ENCODE measurements at regions not wholly inside any gene's neighbourhood (a gene's known extent, or its start where the extent isn't known, plus 50 kb on each side); places are given as distances from the start of the nearest gene placed in this dataset.
"Not testable (repeated sequence)": the region's sequence is repeated elsewhere in the genome, so short reads cannot be mapped to it uniquely, and the experiment has no call there.

GRCh38 chr3:94617312-94617711 is 554.5 kb downstream of the NSUN3 start:
- H3K36me3 ChIP-seq (ENCODE audit: insufficient read depth, insufficient read length, low read length) = no peaks in the 10 kb centered on the region

GRCh38 chr3:94619643-94620042 is 556.8 kb downstream of the NSUN3 start:
- TF ChIP-seq SUZ12 (IDR thresholded peaks at IDR 0.05; ENCODE audit: extremely low read depth, insufficient read depth, insufficient read length) (no peak), YY1 (IDR thresholded peaks at IDR 0.05; ENCODE audit: insufficient read depth, insufficient read length) (no peak), ZNF274 (IDR thresholded peaks at IDR 0.05; ENCODE audit: low read depth, low read length) (no peak)
- DNase-seq (ENCODE audit: low read depth, low spot score) = no peak
- Histone ChIP-seq H3K9me3 (ENCODE audit: insufficient read depth, low read length) (no peaks in the 10 kb centered on the region), H3K4me3 (ENCODE audit: insufficient read length, low read depth) (no peak overlapping the region), H3K27me3 (ENCODE audit: insufficient read depth, insufficient read length) (no peaks in the 10 kb centered on the region), H3K36me3 (ENCODE audit: insufficient read depth, insufficient read length, low read length) (no peaks in the 10 kb centered on the region), H3K4me1 (ENCODE audit: insufficient read depth, insufficient read length) (no peaks in the 10 kb centered on the region), H3K9ac (ENCODE audit: insufficient read length, low read depth) (no peak overlapping the region)

More at GRCh38 chr3:94617312-94617711, 554.5 kb downstream of the NSUN3 start:
- no peak for DNase-seq (ENCODE audit: low read depth, low spot score)
- no peaks in the 10 kb centered on the region for H3K4me1 ChIP-seq (ENCODE audit: insufficient read depth, insufficient read length)
- no peaks in the 10 kb centered on the region for H3K9me3 ChIP-seq (ENCODE audit: insufficient read depth, low read length)
- TF ChIP-seq ZNF274 (IDR thresholded peaks at IDR 0.05; ENCODE audit: low read depth, low read length) (no peak), SUZ12 (IDR thresholded peaks at IDR 0.05; ENCODE audit: extremely low read depth, insufficient read depth, insufficient read length) (no peak), YY1 (IDR thresholded peaks at IDR 0.05; ENCODE audit: insufficient read depth, insufficient read length) (no peak)
- H3K4me3 ChIP-seq (ENCODE audit: insufficient read length, low read depth) = no peak overlapping the region
- H3K27me3 ChIP-seq (ENCODE audit: insufficient read depth, insufficient read length) = no peaks in the 10 kb centered on the region
- H3K9ac ChIP-seq (ENCODE audit: insufficient read length, low read depth) = no peak overlapping the region

GRCh38 chr3:94626573-94626972 is 563.7 kb downstream of the NSUN3 start:
- Histone ChIP-seq H3K27me3 (ENCODE audit: insufficient read depth, insufficient read length) (no peaks in the 10 kb centered on the region), H3K9ac (ENCODE audit: insufficient read length, low read depth) (no peak overlapping the region), H3K9me3 (ENCODE audit: insufficient read depth, low read length) (no peaks in the 10 kb centered on the region), H3K4me1 (ENCODE audit: insufficient read depth, insufficient read length) (no peaks in the 10 kb centered on the region), H3K4me3 (ENCODE audit: insufficient read length, low read depth) (no peak overlapping the region), H3K36me3 (ENCODE audit: insufficient read depth, insufficient read length, low read length) (no peaks in the 10 kb centered on the region)
- TF ChIP-seq ZNF274 (IDR thresholded peaks at IDR 0.05; ENCODE audit: low read depth, low read length) (no peak), SUZ12 (IDR thresholded peaks at IDR 0.05; ENCODE audit: extremely low read depth, insufficient read depth, insufficient read length) (no peak), YY1 (IDR thresholded peaks at IDR 0.05; ENCODE audit: insufficient read depth, insufficient read length) (no peak)
- DNase-seq (ENCODE audit: low read depth, low spot score) = peak; percentile 8

- H3K4me1 ChIP-seq (ENCODE audit: insufficient read depth, insufficient read length) = no peaks in the 10 kb centered on the region
- H3K9ac ChIP-seq (ENCODE audit: insufficient read length, low read depth) = no peak overlapping the region
- no peak overlapping the region for H3K4me3 ChIP-seq (ENCODE audit: insufficient read length, low read depth)
- H3K27me3 ChIP-seq (ENCODE audit: insufficient read depth, insufficient read length) = no peaks in the 10 kb centered on the region
- H3K9me3 ChIP-seq (ENCODE audit: insufficient read depth, low read length) = no peaks in the 10 kb centered on the region
- no peak for DNase-seq (ENCODE audit: low read depth, low spot score)
- TF ChIP-seq SUZ12 (IDR thresholded peaks at IDR 0.05; ENCODE audit: extremely low read depth, insufficient read depth, insufficient read length) (no peak), YY1 (IDR thresholded peaks at IDR 0.05; ENCODE audit: insufficient read depth, insufficient read length) (no peak), ZNF274 (IDR thresholded peaks at IDR 0.05; ENCODE audit: low read depth, low read length) (no peak)
- H3K36me3 ChIP-seq (ENCODE audit: insufficient read depth, insufficient read length, low read length) = no peaks in the 10 kb centered on the region
Observed at GRCh38 chr3:94627689-94628088, 564.8 kb downstream of the NSUN3 start.

GRCh38 chr3:94643400-94643799 is 580.5 kb downstream of the NSUN3 start:
- peak; percentile 58 for DNase-seq (ENCODE audit: low read depth, low spot score)
- Histone ChIP-seq H3K36me3 (ENCODE audit: insufficient read depth, insufficient read length, low read length) (no peaks in the 10 kb centered on the region), H3K4me3 (ENCODE audit: insufficient read length, low read depth) (no peak overlapping the region), H3K4me1 (ENCODE audit: insufficient read depth, insufficient read length) (peaks cover 3% of the 10 kb centered on the region), H3K9me3 (ENCODE audit: insufficient read depth, low read length) (peaks cover 24% of the 10 kb centered on the region; the same call in 1 of the 2 replicates), H3K27me3 (ENCODE audit: insufficient read depth, insufficient read length) (no peaks in the 10 kb centered on the region), H3K9ac (ENCODE audit: insufficient read length, low read depth) (no peak overlapping the region)
- TF ChIP-seq YY1 (IDR thresholded peaks at IDR 0.05; ENCODE audit: insufficient read depth, insufficient read length) (peak; percentile 33), ZNF274 (IDR thresholded peaks at IDR 0.05; ENCODE audit: low read depth, low read length) (no peak)

GRCh38 chr3:94645790-94646189 is 582.9 kb downstream of the NSUN3 start:
- TF ChIP-seq YY1 (IDR thresholded peaks at IDR 0.05; ENCODE audit: insufficient read depth, insufficient read length) = no peak
- H3K27me3 ChIP-seq (ENCODE audit: insufficient read depth, insufficient read length) = no peaks in the 10 kb centered on the region
- H3K4me3 ChIP-seq (ENCODE audit: insufficient read length, low read depth) = no peak overlapping the region
- peaks cover 3% of the 10 kb centered on the region for H3K4me1 ChIP-seq (ENCODE audit: insufficient read depth, insufficient read length)
- H3K36me3 ChIP-seq (ENCODE audit: insufficient read depth, insufficient read length, low read length) = no peaks in the 10 kb centered on the region
- DNase-seq (ENCODE audit: low read depth, low spot score) = no peak
- peaks cover 24% of the 10 kb centered on the region; the same call in 1 of the 2 replicates for H3K9me3 ChIP-seq (ENCODE audit: insufficient read depth, low read length)
- H3K9ac ChIP-seq (ENCODE audit: insufficient read length, low read depth) = no peak overlapping the region

GRCh38 chr3:94647131-94647530 is 584.3 kb downstream of the NSUN3 start:
- no peak for TF ChIP-seq ZNF274 (IDR thresholded peaks at IDR 0.05; ENCODE audit: low read depth, low read length)
- no peak for TF ChIP-seq YY1 (IDR thresholded peaks at IDR 0.05; ENCODE audit: insufficient read depth, insufficient read length)
- no peak for TF ChIP-seq SUZ12 (IDR thresholded peaks at IDR 0.05; ENCODE audit: extremely low read depth, insufficient read depth, insufficient read length)
- peaks cover 24% of the 10 kb centered on the region; the same call in 1 of the 2 replicates for H3K9me3 ChIP-seq (ENCODE audit: insufficient read depth, low read length)
- no peaks in the 10 kb centered on the region for H3K36me3 ChIP-seq (ENCODE audit: insufficient read depth, insufficient read length, low read length)
- no peak for DNase-seq (ENCODE audit: low read depth, low spot score)
- no peaks in the 10 kb centered on the region for H3K27me3 ChIP-seq (ENCODE audit: insufficient read depth, insufficient read length)
- H3K4me1 ChIP-seq (ENCODE audit: insufficient read depth, insufficient read length) = peaks cover 3% of the 10 kb centered on the region
- no peak overlapping the region for H3K9ac ChIP-seq (ENCODE audit: insufficient read length, low read depth)
- H3K4me3 ChIP-seq (ENCODE audit: insufficient read length, low read depth) = no peak overlapping the region

GRCh38 chr3:94648270-94649180 is 585.7 kb downstream of the NSUN3 start:
- H3K36me3 ChIP-seq (ENCODE audit: insufficient read depth, insufficient read length, low read length); H3K27me3 ChIP-seq (ENCODE audit: insufficient read depth, insufficient read length); DNase-seq (ENCODE audit: low read depth, low spot score); H3K9ac ChIP-seq (ENCODE audit: insufficient read length, low read depth); H3K4me3 ChIP-seq (ENCODE audit: insufficient read length, low read depth); H3K4me1 ChIP-seq (ENCODE audit: insufficient read depth, insufficient read length): not testable (repeated sequence)
- H3K9me3 ChIP-seq (ENCODE audit: insufficient read depth, low read length) = peaks cover 16% of the 10 kb centered on the region; the same call in 1 of the 2 replicates
